SK-N-SH (cell line): ENCODE measurements at regions not wholly inside any gene's neighbourhood (a gene's known extent, or its start where the extent isn't known, plus 50 kb on each side); places are given as distances from the start of the nearest gene placed in this dataset.
"Not testable (repeated sequence)": the region's sequence is repeated elsewhere in the genome, so short reads cannot be mapped to it uniquely, and the experiment has no call there.

ENCODE experiments used
- CTCF ChIA-PET: fragments of 300-600, 350-600 bp; formaldehyde crosslinking; extraction: SDS; loops from one replicate; lab custom pipeline; 2021; lab: Yijun Ruan, JAX
- POLR2A ChIA-PET: fragments of 350-600 bp; sonication (Branson Sonifier 250); formaldehyde crosslinking; extraction: SDS; loops from one replicate; lab custom pipeline; 2020; ENCODE audit warnings: antibody characterized with exemption, inconsistent platforms; lab: Yijun Ruan, JAX
- DNase-seq: peaks from one replicate; pipeline ENCODE4 v3.0.0; 2012
- H2AFZ ChIP-seq: fragments of 200-600 bp; sonication (generic); 2 replicates; pipeline ENCODE4 v1.8.1; 2016; ENCODE audit warnings: antibody characterized with exemption, mild to moderate bottlenecking, low read depth
- H3F3A ChIP-seq: fragments of 200-600 bp; sonication (generic); replicated peaks from 2 replicates; pipeline ENCODE3; 2016; ENCODE audit warnings: antibody characterized with exemption, mild to moderate bottlenecking; ENCODE audit not compliant: insufficient read depth
- H3K27ac ChIP-seq, 2 experiments: fragments of 200-500 bp in 1 of 2; fragments of 200-600 bp in 1 of 2; sonication (Bioruptor generic) in 1 of 2; sonication (generic), shearing (Covaris generic) in 1 of 2; 2 replicates each; pipeline versions ENCODE4 v1.5.1 to v1.6.1; 2014 to 2016; ENCODE audit warnings: low read depth in 2 of 2, inconsistent platforms in 1 of 2, low read length in 1 of 2, mild to moderate bottlenecking in 1 of 2, mixed read lengths in 1 of 2
- H3K27me3 ChIP-seq: fragments of 200-600 bp; sonication (generic), shearing (Covaris generic); 2 replicates; pipeline ENCODE4 v1.6.1; 2016; ENCODE audit warnings: mixed run types; ENCODE audit not compliant: insufficient read depth
- H3K36me3 ChIP-seq, 2 experiments: fragments of 200-500 bp in 1 of 2; fragments of 200-600 bp in 1 of 2; sonication (Bioruptor generic) in 1 of 2; sonication (generic) in 1 of 2; replicated peaks in 1 of 2; 2 replicates each; pipeline versions ENCODE3 to v1.5.1; 2014 to 2016; ENCODE audit warnings: low read length in 1 of 2, mild to moderate bottlenecking in 1 of 2; ENCODE audit not compliant: insufficient read depth in 2 of 2, control insufficient read depth in 1 of 2
- H3K4me1 ChIP-seq, 2 experiments: fragments of 200-500 bp in 1 of 2; fragments of 200-600 bp in 1 of 2; sonication (Bioruptor generic) in 1 of 2; sonication (generic), shearing (Covaris generic) in 1 of 2; 2 replicates each; pipeline versions ENCODE4 v1.5.1 to v1.6.1; 2014 to 2016; ENCODE audit warnings: low read depth in 1 of 2, low read length in 1 of 2, mixed run types in 1 of 2; ENCODE audit not compliant: insufficient read depth in 2 of 2, control insufficient read depth in 1 of 2
- H3K4me2 ChIP-seq: fragments of 200-600 bp; sonication (generic), shearing (Covaris generic); 2 replicates; pipeline ENCODE4 v1.6.1; 2017; ENCODE audit warnings: mixed run types
- H3K4me3 ChIP-seq, 2 experiments: fragments of 200-500 bp in 1 of 2; fragments of 200-600 bp in 1 of 2; sonication (Bioruptor generic) in 1 of 2; sonication (generic), shearing (Covaris generic) in 1 of 2; 2 replicates each; pipeline versions ENCODE4 v1.5.1 to v1.8.1; 2014 to 2016; ENCODE audit warnings: low read depth in 2 of 2, inconsistent platforms in 1 of 2, low read length in 1 of 2, mild to moderate bottlenecking in 1 of 2, mixed read lengths in 1 of 2, moderate library complexity in 1 of 2
- H3K79me2 ChIP-seq: fragments of 200-600 bp; sonication (generic); 2 replicates; pipeline ENCODE4 v1.8.1; 2017; ENCODE audit warnings: mild to moderate bottlenecking; ENCODE audit not compliant: insufficient read depth
- H3K9ac ChIP-seq: fragments of 200-600 bp; sonication (generic); 2 replicates; pipeline ENCODE4 v1.6.1; 2017; ENCODE audit warnings: mixed run types
- H3K9me2 ChIP-seq: fragments of 200-600 bp; sonication (generic); 2 replicates; pipeline ENCODE4 v1.6.1; 2017; ENCODE audit warnings: mixed run types
- H3K9me3 ChIP-seq: fragments of 200-600 bp; sonication (generic); 2 replicates; pipeline ENCODE4 v1.6.1; 2017; ENCODE audit warnings: mixed run types, mild to moderate bottlenecking, moderate library complexity
- H4K20me1 ChIP-seq: fragments of 200-600 bp; sonication (generic); 2 replicates; pipeline ENCODE4 v1.6.1; 2017; ENCODE audit warnings: mild to moderate bottlenecking, mixed run types; ENCODE audit not compliant: insufficient read depth
- WGBS: methylation state at CpG from one replicate; pipeline ENCODE4 v1.1.6; 2017; ENCODE audit warnings: low lambda C conversion rate; 5-methylcytosine and 5-hydroxymethylcytosine counted together

DNA sequence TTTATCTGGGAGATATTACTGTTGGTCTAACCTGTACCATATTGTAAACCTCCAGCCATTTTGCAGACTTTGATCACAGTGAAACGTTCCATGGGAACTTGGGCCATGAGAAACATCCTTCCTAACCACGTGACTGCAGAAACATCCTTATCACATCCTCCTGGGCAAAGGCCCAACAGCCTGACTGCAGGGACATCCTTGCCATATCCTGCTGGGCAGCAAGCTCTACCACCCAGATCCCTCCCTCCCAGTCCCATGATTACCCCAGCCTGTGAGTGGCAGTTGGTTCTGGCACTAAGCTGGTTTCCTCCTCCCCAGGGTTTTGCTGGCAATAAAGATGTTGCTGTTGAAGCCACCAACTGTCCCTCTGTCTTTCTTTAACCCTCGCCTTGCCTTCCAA, 201.2 kb downstream of the POTEC start:
- 6% methylated on average over 2 of the region's 3 CpGs for WGBS
- H3K4me1 ChIP-seq, H2AFZ ChIP-seq, H3K4me3 ChIP-seq, H4K20me1 ChIP-seq, H3K79me2 ChIP-seq, DNase-seq, H3F3A ChIP-seq, H3K36me3 ChIP-seq, CTCF ChIA-PET, H3K4me2 ChIP-seq, H3K9me3 ChIP-seq, H3K9me2 ChIP-seq, H3K9ac ChIP-seq, H3K27me3 ChIP-seq, H3K27ac ChIP-seq, POLR2A ChIA-PET: not testable (repeated sequence)

DNA sequence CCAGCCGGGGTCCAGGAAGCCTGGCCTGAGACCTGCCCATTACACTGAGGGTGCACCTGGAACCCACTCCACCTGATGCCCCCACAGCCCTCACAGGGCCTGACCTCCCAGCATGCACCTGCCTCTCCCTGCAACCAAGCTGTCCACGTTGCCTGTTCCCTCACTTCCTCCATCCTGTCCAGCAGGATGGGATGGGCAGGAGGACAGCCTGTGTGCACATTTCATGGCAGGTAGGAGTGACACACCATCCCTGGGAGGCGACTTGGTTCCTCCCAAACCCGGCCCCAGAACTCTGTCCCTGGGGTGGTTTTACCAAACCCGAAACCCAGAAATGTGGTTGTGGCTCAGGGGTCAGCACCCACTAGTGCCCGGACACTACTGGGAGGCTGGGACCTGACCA, 203.8 kb upstream of the ZNF519 start:
- 0% methylated on average over 3 of the region's 6 CpGs for WGBS
- H3K9me2 ChIP-seq, DNase-seq, CTCF ChIA-PET, H3K27ac ChIP-seq, H3K36me3 ChIP-seq, POLR2A ChIA-PET, H4K20me1 ChIP-seq, H3K27me3 ChIP-seq, H3K9me3 ChIP-seq, H3K79me2 ChIP-seq, H3K4me1 ChIP-seq, H2AFZ ChIP-seq, H3K4me3 ChIP-seq, H3K9ac ChIP-seq, H3F3A ChIP-seq, H3K4me2 ChIP-seq: not testable (repeated sequence)

DNA sequence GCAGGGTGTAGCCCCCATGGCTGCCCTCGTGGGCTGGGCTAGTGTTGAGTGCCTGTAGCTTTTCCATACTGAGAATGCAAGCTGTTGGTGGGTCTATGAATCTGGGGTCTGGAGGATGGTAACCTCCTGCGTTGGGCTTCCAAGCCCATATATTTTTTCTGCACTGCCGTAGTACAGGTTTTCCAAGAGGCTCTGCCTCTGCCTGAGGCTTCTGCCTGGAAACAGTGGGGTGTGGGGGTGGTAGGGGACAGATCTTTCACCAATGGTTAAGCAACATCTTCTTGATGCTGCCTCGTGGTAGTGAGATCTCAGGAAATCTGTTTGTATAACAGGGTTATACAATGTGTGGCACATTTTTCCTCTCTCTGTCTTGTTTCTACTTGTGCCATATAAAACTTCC, 189.0 kb upstream of the ZNF519 start:
- CTCF ChIA-PET, H3K9ac ChIP-seq, H3F3A ChIP-seq, H4K20me1 ChIP-seq, H2AFZ ChIP-seq, H3K27me3 ChIP-seq, H3K36me3 ChIP-seq, DNase-seq, H3K4me3 ChIP-seq, H3K9me3 ChIP-seq, POLR2A ChIA-PET, H3K4me2 ChIP-seq, H3K9me2 ChIP-seq, H3K79me2 ChIP-seq, H3K4me1 ChIP-seq, H3K27ac ChIP-seq: not testable (repeated sequence)
- WGBS = 8% methylated on average over 4 of the region's 4 CpGs

DNA sequence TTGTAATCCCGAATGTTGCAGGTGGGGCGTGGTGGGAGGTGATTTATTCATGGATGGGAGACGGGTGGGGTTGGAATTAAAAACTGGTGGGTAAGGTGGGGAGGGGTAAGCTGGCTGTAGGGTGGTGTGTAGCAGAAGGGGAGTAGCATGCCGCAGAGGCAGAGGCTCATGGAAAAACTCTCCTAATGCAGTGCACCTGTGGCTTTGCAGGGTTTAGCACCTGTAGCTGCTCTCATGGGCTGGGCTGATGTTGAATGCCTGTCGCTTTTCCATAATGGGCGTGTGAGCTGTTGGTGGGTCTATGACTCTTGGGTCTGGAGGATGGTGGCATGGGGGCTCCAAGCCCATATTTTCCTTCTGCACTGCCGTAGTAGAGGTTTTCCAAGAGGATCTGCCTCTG, 169.0 kb upstream of the ZNF519 start:
- H3K27me3 ChIP-seq, H3K9me3 ChIP-seq, H3F3A ChIP-seq, H3K9ac ChIP-seq, H3K4me1 ChIP-seq, H3K27ac ChIP-seq, H3K9me2 ChIP-seq, CTCF ChIA-PET, H2AFZ ChIP-seq, H4K20me1 ChIP-seq, H3K79me2 ChIP-seq, H3K4me2 ChIP-seq, DNase-seq, H3K4me3 ChIP-seq, POLR2A ChIA-PET, H3K36me3 ChIP-seq: not testable (repeated sequence)
- 2% methylated on average over 7 of the region's 7 CpGs for WGBS

DNA sequence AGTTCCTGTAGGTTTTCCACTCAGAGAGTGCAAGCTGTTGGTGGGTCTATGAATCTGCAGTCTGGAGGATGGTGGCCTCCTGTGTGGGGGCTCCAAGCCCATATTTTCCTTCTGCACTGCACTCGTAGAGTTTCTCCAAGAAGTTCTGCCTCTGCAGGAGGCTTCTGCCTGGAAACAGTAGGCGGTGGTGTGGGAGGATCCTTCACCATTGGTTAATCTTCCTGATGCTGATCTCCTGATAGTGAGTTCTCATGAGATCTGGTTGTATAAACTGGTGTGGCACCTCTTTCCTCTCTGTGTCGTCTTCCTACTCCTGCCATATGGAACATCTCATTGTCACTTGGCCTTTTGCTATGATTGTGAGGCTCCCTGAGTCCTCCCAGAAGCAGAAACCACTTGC, 162.8 kb upstream of the ZNF519 start:
- H3K4me2 ChIP-seq, H3K9me3 ChIP-seq, CTCF ChIA-PET, POLR2A ChIA-PET, H3F3A ChIP-seq, H3K27me3 ChIP-seq, H3K4me1 ChIP-seq, H3K79me2 ChIP-seq, H3K9ac ChIP-seq, H3K9me2 ChIP-seq, H2AFZ ChIP-seq, H3K4me3 ChIP-seq, H3K27ac ChIP-seq, DNase-seq, H4K20me1 ChIP-seq, H3K36me3 ChIP-seq: not testable (repeated sequence)
- 25% methylated on average over 1 of the region's 3 CpGs for WGBS
